Left ventricle myocardium inferior (tissue), 1 donor: ENCODE measurements at regions not wholly inside any gene's neighbourhood (a gene's known extent, or its start where the extent isn't known, plus 50 kb on each side); places are given as distances from the start of the nearest gene placed in this dataset.

ENCODE experiments used
- DNase-seq: peaks from one replicate; pipeline ENCODE4 v3.0.0-alpha.2; 2020
- H3K27ac ChIP-seq: fragments of 200-600 bp; replicated peaks from 2 replicates; pipeline ENCODE4 v1.8.0; 2021
- H3K27me3 ChIP-seq: fragments of 200-600 bp; 2 replicates; pipeline ENCODE4 v1.8.0; 2021; ENCODE audit warnings: low read depth
- H3K36me3 ChIP-seq: fragments of 200-600 bp; 2 replicates; pipeline ENCODE4 v1.8.0; 2021
- H3K4me1 ChIP-seq: fragments of 200-600 bp; 2 replicates; pipeline ENCODE4 v1.8.0; 2021
- H3K4me3 ChIP-seq: fragments of 200-600 bp; 2 replicates; pipeline ENCODE4 v1.8.0; 2021; ENCODE audit warnings: mild to moderate bottlenecking, moderate library complexity
- H3K9me3 ChIP-seq: fragments of 200-600 bp; replicated peaks from 2 replicates; pipeline ENCODE4 v1.8.0; 2021
- intact Hi-C: fragments of 100-400 bp; cut with micrococcal nuclease; formaldehyde crosslinking; loops from one replicate; pipeline ENCODE4 v1.11.0; 2022
- TF ChIP-seq, protein P1 (sequence below): fragments of 200-600 bp; IDR thresholded peaks from 2 replicates; pipeline ENCODE4 v1.8.0; 2021; ENCODE audit warnings: antibody characterized with exemption, mild to moderate bottlenecking, borderline replicate concordance
- donor health status: DM: no; HTN: yes; CAD: no; lungs with severe emphysema.

- intact Hi-C loops = no loop called here
- peaks cover 7% of the 10 kb centered on the region for H3K9me3 ChIP-seq
- H3K4me1 ChIP-seq = no peaks in the 10 kb centered on the region
- H3K36me3 ChIP-seq = no peaks in the 10 kb centered on the region
- TF ChIP-seq, protein P1, sequence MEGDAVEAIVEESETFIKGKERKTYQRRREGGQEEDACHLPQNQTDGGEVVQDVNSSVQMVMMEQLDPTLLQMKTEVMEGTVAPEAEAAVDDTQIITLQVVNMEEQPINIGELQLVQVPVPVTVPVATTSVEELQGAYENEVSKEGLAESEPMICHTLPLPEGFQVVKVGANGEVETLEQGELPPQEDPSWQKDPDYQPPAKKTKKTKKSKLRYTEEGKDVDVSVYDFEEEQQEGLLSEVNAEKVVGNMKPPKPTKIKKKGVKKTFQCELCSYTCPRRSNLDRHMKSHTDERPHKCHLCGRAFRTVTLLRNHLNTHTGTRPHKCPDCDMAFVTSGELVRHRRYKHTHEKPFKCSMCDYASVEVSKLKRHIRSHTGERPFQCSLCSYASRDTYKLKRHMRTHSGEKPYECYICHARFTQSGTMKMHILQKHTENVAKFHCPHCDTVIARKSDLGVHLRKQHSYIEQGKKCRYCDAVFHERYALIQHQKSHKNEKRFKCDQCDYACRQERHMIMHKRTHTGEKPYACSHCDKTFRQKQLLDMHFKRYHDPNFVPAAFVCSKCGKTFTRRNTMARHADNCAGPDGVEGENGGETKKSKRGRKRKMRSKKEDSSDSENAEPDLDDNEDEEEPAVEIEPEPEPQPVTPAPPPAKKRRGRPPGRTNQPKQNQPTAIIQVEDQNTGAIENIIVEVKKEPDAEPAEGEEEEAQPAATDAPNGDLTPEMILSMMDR = no peak
- no peak overlapping the region for H3K27ac ChIP-seq
- H3K4me3 ChIP-seq = no peak overlapping the region
- no peaks in the 10 kb centered on the region for H3K27me3 ChIP-seq
- DNase-seq = no peak
Observed at GRCh38 chr1:213409971-213410370, 358.9 kb downstream of the RPS6KC1 start.

- intact Hi-C loops = no loop called here
- Histone ChIP-seq H3K27ac (no peak overlapping the region), H3K9me3 (peaks cover 7% of the 10 kb centered on the region), H3K36me3 (no peaks in the 10 kb centered on the region), H3K27me3 (no peaks in the 10 kb centered on the region), H3K4me1 (no peaks in the 10 kb centered on the region), H3K4me3 (no peak overlapping the region)
- no peak for DNase-seq
- TF ChIP-seq, protein P1 = no peak
Observed at GRCh38 chr1:213414346-213414745, 363.3 kb downstream of the RPS6KC1 start.

- Histone ChIP-seq H3K4me1 (peaks cover 3% of the 10 kb centered on the region), H3K9me3 (peaks cover 7% of the 10 kb centered on the region), H3K4me3 (no peak overlapping the region), H3K36me3 (no peaks in the 10 kb centered on the region), H3K27ac (no peak overlapping the region), H3K27me3 (no peaks in the 10 kb centered on the region)
- intact Hi-C loops = no loop called here
- TF ChIP-seq, protein P1 = no peak
- no peak for DNase-seq
Observed at GRCh38 chr1:213414911-213415310, 363.9 kb downstream of the RPS6KC1 start.

- H3K4me3 ChIP-seq = no peak overlapping the region
- DNase-seq = no peak
- intact Hi-C loops = no loop called here
Observed at GRCh38 chr1:213415691-213416380, 364.8 kb downstream of the RPS6KC1 start.

GRCh38 chr1:213416461-213417224 is 365.6 kb downstream of the RPS6KC1 start:
- H3K4me1 ChIP-seq = peaks cover 3% of the 10 kb centered on the region
- DNase-seq = no peak
- intact Hi-C loops = no loop called here

More at GRCh38 chr1:213415691-213416380, 364.8 kb downstream of the RPS6KC1 start:
- no peak overlapping the region for H3K27ac ChIP-seq
- no peaks in the 10 kb centered on the region for H3K9me3 ChIP-seq
- TF ChIP-seq, protein P1 = no peak
- no peaks in the 10 kb centered on the region for H3K36me3 ChIP-seq
- H3K4me1 ChIP-seq = peaks cover 3% of the 10 kb centered on the region
- no peaks in the 10 kb centered on the region for H3K27me3 ChIP-seq

More at GRCh38 chr1:213416461-213417224, 365.6 kb downstream of the RPS6KC1 start:
- Histone ChIP-seq H3K27ac (no peak overlapping the region), H3K4me3 (no peak overlapping the region), H3K27me3 (no peaks in the 10 kb centered on the region), H3K9me3 (no peaks in the 10 kb centered on the region), H3K36me3 (no peaks in the 10 kb centered on the region)
- TF ChIP-seq, protein P1 = no peak
